H9 (cell line): ENCODE measurements at regions not wholly inside any gene's neighbourhood (a gene's known extent, or its start where the extent isn't known, plus 50 kb on each side); places are given as distances from the start of the nearest gene placed in this dataset.

Experiments
- DNase-seq: peaks from one replicate; pipeline ENCODE4 v3.0.0-alpha.2; 2017
- H2AFZ ChIP-seq: one replicate; pipeline ENCODE4 v1.6.1; 2013; ENCODE audit warnings: mild to moderate bottlenecking, low read length, control low read depth, moderate library complexity
- H2AK5ac ChIP-seq: 2 replicates; pipeline ENCODE4 v1.6.1; 2013; ENCODE audit warnings: low read length, control low read depth, mixed read lengths; ENCODE audit not compliant: insufficient read length
- H2BK120ac ChIP-seq: one replicate; pipeline ENCODE4 v1.6.1; 2013; ENCODE audit warnings: low read depth, mild to moderate bottlenecking, low read length, control low read depth, inconsistent platforms; ENCODE audit not compliant: poor library complexity, severe bottlenecking
- H2BK12ac ChIP-seq: 2 replicates; pipeline ENCODE4 v1.6.1; 2013; ENCODE audit warnings: low read length, control low read depth, mixed read lengths, low read depth; ENCODE audit not compliant: insufficient read length
- H2BK15ac ChIP-seq: 2 replicates; pipeline ENCODE4 v1.6.1; 2013; ENCODE audit warnings: low read depth, low read length, control low read depth
- H2BK20ac ChIP-seq: one replicate; pipeline ENCODE4 v1.6.1; 2013; ENCODE audit warnings: low read depth, mild to moderate bottlenecking, low read length, control low read depth, inconsistent platforms; ENCODE audit not compliant: poor library complexity, severe bottlenecking
- H2BK5ac ChIP-seq: 2 replicates; pipeline ENCODE4 v1.6.1; 2013; ENCODE audit warnings: low read length, control low read depth, mixed read lengths; ENCODE audit not compliant: insufficient read length
- H3K14ac ChIP-seq: 2 replicates; pipeline ENCODE4 v1.6.1; 2013; ENCODE audit warnings: low read length, control low read depth; ENCODE audit not compliant: insufficient read depth
- H3K18ac ChIP-seq: 2 replicates; pipeline ENCODE4 v1.6.1; 2013; ENCODE audit warnings: low read depth, mild to moderate bottlenecking, mixed read lengths, low read length, control low read depth; ENCODE audit not compliant: insufficient read length
- H3K23ac ChIP-seq: 2 replicates; pipeline ENCODE4 v1.6.1; 2013; ENCODE audit warnings: low read length, control low read depth, mixed read lengths, low read depth; ENCODE audit not compliant: insufficient read length
- H3K23me2 ChIP-seq: 2 replicates; pipeline ENCODE4 v1.6.1; 2013; ENCODE audit warnings: low read depth, mild to moderate bottlenecking, mixed read lengths, low read length, control low read depth; ENCODE audit not compliant: insufficient read length, poor library complexity, severe bottlenecking
- H3K27ac ChIP-seq: 2 replicates; pipeline ENCODE4 v1.5.1; 2013; ENCODE audit warnings: low read length, control low read depth, mixed read lengths, low read depth; ENCODE audit not compliant: insufficient read length
- H3K27me3 ChIP-seq: 2 replicates; pipeline ENCODE4 v1.6.1; 2013; ENCODE audit warnings: low read length, control low read depth, inconsistent platforms; ENCODE audit not compliant: insufficient read depth
- H3K4ac ChIP-seq: 2 replicates; pipeline ENCODE4 v1.6.1; 2013; ENCODE audit warnings: low read depth, mild to moderate bottlenecking, control low read depth, inconsistent platforms, low read length, moderate library complexity
- H3K4me1 ChIP-seq: 2 replicates; pipeline ENCODE4 v1.6.1; 2013; ENCODE audit warnings: low read length, control low read depth, inconsistent platforms; ENCODE audit not compliant: insufficient read depth
- H3K4me2 ChIP-seq: 2 replicates; pipeline ENCODE4 v1.6.1; 2013; ENCODE audit warnings: low read length, control low read depth, mixed read lengths; ENCODE audit not compliant: insufficient read length, insufficient read depth
- H3K56ac ChIP-seq: 2 replicates; pipeline ENCODE4 v1.6.1; 2013; ENCODE audit warnings: low read depth, mild to moderate bottlenecking, mixed read lengths, low read length, control low read depth; ENCODE audit not compliant: insufficient read length
- H3K79me1 ChIP-seq: 2 replicates; pipeline ENCODE4 v1.6.1; 2013; ENCODE audit warnings: low read depth, mild to moderate bottlenecking, moderate library complexity, low read length, control low read depth, inconsistent platforms; ENCODE audit not compliant: insufficient read depth, poor library complexity, severe bottlenecking
- H3K79me2 ChIP-seq: 2 replicates; pipeline ENCODE4 v1.6.1; 2013; ENCODE audit warnings: low read length, control low read depth, inconsistent platforms; ENCODE audit not compliant: insufficient read depth
- H3K9ac ChIP-seq: 2 replicates; pipeline ENCODE4 v1.6.1; 2013; ENCODE audit warnings: low read length, control low read depth, mixed read lengths; ENCODE audit not compliant: insufficient read length; ENCODE audit errors: extremely low read depth
- H3K9me3 ChIP-seq: one replicate; pipeline ENCODE4 v1.6.1; 2013; ENCODE audit warnings: low read depth, low read length, inconsistent platforms; ENCODE audit not compliant: control insufficient read depth
- H3T11ph ChIP-seq: one replicate; pipeline ENCODE4 v1.6.1; 2013; ENCODE audit warnings: mild to moderate bottlenecking, low read length, control low read depth, inconsistent platforms
- H4K20me1 ChIP-seq: one replicate; pipeline ENCODE4 v1.6.1; 2013; ENCODE audit not compliant: control insufficient read depth, insufficient read length, insufficient read depth
- H4K5ac ChIP-seq: 2 replicates; pipeline ENCODE4 v1.6.1; 2013; ENCODE audit warnings: low read depth, mild to moderate bottlenecking, mixed read lengths, low read length, control low read depth; ENCODE audit not compliant: insufficient read length
- H4K8ac ChIP-seq: replicated peaks from 2 replicates; pipeline ENCODE4 v1.6.1; 2013; ENCODE audit warnings: low read length, control low read depth, mixed read lengths, low read depth; ENCODE audit not compliant: insufficient read length
- H4K91ac ChIP-seq: 2 replicates; pipeline ENCODE4 v1.6.1; 2013; ENCODE audit warnings: low read depth, mild to moderate bottlenecking, moderate library complexity, mixed read lengths, low read length, control low read depth; ENCODE audit not compliant: insufficient read length
- H3K27ac Mint-ChIP-seq, 3 experiments: 2 replicates in 2 of 3; 3 replicates in 1 of 3; pipeline ENCODE4 v1.8.0; 2020 to 2021; ENCODE audit warnings: mixed read lengths in 3 of 3, mild to moderate bottlenecking in 1 of 3, moderate library complexity in 1 of 3
- H3K27me3 Mint-ChIP-seq: 2 replicates; pipeline ENCODE4 v1.8.0; 2021; ENCODE audit warnings: low read depth, mild to moderate bottlenecking, moderate library complexity, mixed read lengths
- H3K36me3 Mint-ChIP-seq, 3 experiments: 2 replicates in 2 of 3; 3 replicates in 1 of 3; pipeline ENCODE4 v1.8.0; 2020 to 2021; ENCODE audit warnings: low read depth in 3 of 3, mixed read lengths in 3 of 3; ENCODE audit not compliant: insufficient read depth in 1 of 3
- H3K4me1 Mint-ChIP-seq, 2 experiments: 2 replicates each; pipeline ENCODE4 v1.8.0; 2020; ENCODE audit warnings: mixed read lengths in 2 of 2
- H3K4me3 Mint-ChIP-seq, 2 experiments: 2 replicates in 1 of 2; 3 replicates in 1 of 2; pipeline ENCODE4 v1.8.0; 2020 to 2021; ENCODE audit warnings: mild to moderate bottlenecking in 2 of 2, mixed read lengths in 2 of 2, moderate library complexity in 1 of 2
- H3K9me3 Mint-ChIP-seq, 2 experiments: 2 replicates in 1 of 2; 3 replicates in 1 of 2; pipeline ENCODE4 v1.8.0; 2020; ENCODE audit warnings: mild to moderate bottlenecking in 2 of 2, mixed read lengths in 2 of 2, moderate library complexity in 1 of 2
- CTCF ChIP-seq: fragments of 200-600 bp; sonication (generic); conservative IDR thresholded peaks from 3 replicates; pipeline ENCODE4 v1.8.0; 2021; ENCODE audit warnings: antibody characterized with exemption, mild to moderate bottlenecking
- WGBS: extraction: QIAGEN DNeasy Blood & Tissue Kit; methylation state at CpG from one replicate; pipeline ENCODE4 v1.1.7; 2013; ENCODE audit warnings: missing lambda C conversion rate, low lambda C conversion rate, mixed read lengths; ENCODE audit not compliant: insufficient read length; ENCODE audit errors: extremely low coverage; 5-methylcytosine and 5-hydroxymethylcytosine counted together

GRCh38 chr3:101138817-101139216, 145.6 kb upstream of the ABI3BP start:
- H3T11ph ChIP-seq = no peak overlapping the region
- no peak overlapping the region for H2BK120ac ChIP-seq
- peaks cover 7 to 9% of the 10 kb centered on the region in 2 experiments for H3K4me1 Mint-ChIP-seq
- no peak overlapping the region for H2BK12ac ChIP-seq
- H3K79me1 ChIP-seq = no peaks in the 10 kb centered on the region
- no peak overlapping the region for H2BK20ac ChIP-seq
- H3K36me3 Mint-ChIP-seq = no peaks in the 10 kb centered on the region
- H4K5ac ChIP-seq = peak overlapping the region; percentile 41
- H3K9me3 ChIP-seq = no peaks in the 10 kb centered on the region
- H3K23me2 ChIP-seq = no peaks in the 10 kb centered on the region
- no peak overlapping the region for H3K14ac ChIP-seq
- no peak for TF ChIP-seq CTCF
- no peak overlapping the region for H3K4me3 Mint-ChIP-seq
- H3K27me3 Mint-ChIP-seq = no peaks in the 10 kb centered on the region
- no peak overlapping the region for H3K27ac Mint-ChIP-seq
- H2BK15ac ChIP-seq = no peak overlapping the region
- no CpG with 5 or more reads among the region's 1 CpG for WGBS
- H3K23ac ChIP-seq = no peak overlapping the region
- H4K20me1 ChIP-seq = no peaks in the 10 kb centered on the region
- no peak overlapping the region for H3K9ac ChIP-seq
- no peak overlapping the region for H4K8ac ChIP-seq
- no peaks in the 10 kb centered on the region for H3K27me3 ChIP-seq
- no peak for DNase-seq
- H4K91ac ChIP-seq = no peak overlapping the region
- H3K4me2 ChIP-seq = no peak overlapping the region
- no peak overlapping the region for H3K27ac ChIP-seq
- no peaks in the 10 kb centered on the region for H3K79me2 ChIP-seq
- H2AK5ac ChIP-seq = no peak overlapping the region
- H3K4ac ChIP-seq = no peak overlapping the region
- peaks cover 2% of the 10 kb centered on the region; the same call in 1 of the 2 replicates for H3K4me1 ChIP-seq
- H2BK5ac ChIP-seq = no peak overlapping the region
- H2AFZ ChIP-seq = peak overlapping the region; percentile 37
- no peak overlapping the region for H3K18ac ChIP-seq
- H3K9me3 Mint-ChIP-seq = no peaks in the 10 kb centered on the region
- H3K56ac ChIP-seq = no peak overlapping the region
